GM12892 (cell line): ENCODE measurements at regions not wholly inside any gene's neighbourhood (a gene's known extent, or its start where the extent isn't known, plus 50 kb on each side); places are given as distances from the start of the nearest gene placed in this dataset.

ENCODE experiments used
- POLR2A ChIP-seq: IDR thresholded peaks from 2 replicates; pipeline ENCODE4 v1.6.1; 2011; ENCODE audit warnings: low read depth, low read length, control low read depth
- TAF1 ChIP-seq: IDR thresholded peaks from 2 replicates; pipeline ENCODE4 v1.6.1; 2011; ENCODE audit warnings: low read depth, mild to moderate bottlenecking, control low read depth, low read length, borderline replicate concordance

DNA sequence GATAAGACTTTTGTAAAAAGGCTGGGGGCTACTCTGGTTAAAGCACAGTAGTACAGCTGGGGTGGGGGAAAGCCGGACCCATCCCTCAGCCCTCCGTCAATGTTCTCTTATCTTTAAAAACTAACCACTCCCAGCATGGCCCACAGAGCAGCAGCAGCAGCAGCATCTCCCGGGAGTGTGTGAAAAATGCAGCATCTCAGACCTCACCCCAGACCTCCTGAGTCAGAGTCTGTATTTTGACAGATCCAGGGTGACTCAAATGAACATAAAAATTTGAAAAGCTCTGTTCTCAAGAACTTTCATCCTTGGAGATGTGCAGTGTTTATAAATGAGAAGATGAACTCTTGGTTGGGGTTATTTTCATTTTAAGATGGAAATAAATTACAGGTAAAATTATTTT is 277.7 kb upstream of the ECI2 start:
- TF ChIP-seq TAF1: no peak
- no peak for TF ChIP-seq POLR2A
